A549 (cell line): ENCODE measurements at regions not wholly inside any gene's neighbourhood (a gene's known extent, or its start where the extent isn't known, plus 50 kb on each side); places are given as distances from the start of the nearest gene placed in this dataset.

Experiments
- ATAC-seq, 2 experiments: fragments of 200-7000 bp in 1 of 2; fragments of >200 bp in 1 of 2; cut with Nextera tagmentation in 1 of 2; cut with Tn5 transposase in 1 of 2; 3 replicates each; pipeline versions ENCODE4 v1.8.0 to v1.9.1; 2018 to 2020; ENCODE audit warnings: mild to moderate bottlenecking in 1 of 2, moderate library complexity in 1 of 2
- CTCF ChIA-PET: fragments of 300-600 bp; sonication (Branson Sonifier 250); formaldehyde crosslinking; extraction: SDS; loops from one replicate; lab custom pipeline; 2021; ENCODE audit warnings: antibody characterized with exemption, inconsistent platforms; lab: Yijun Ruan, JAX
- POLR2A ChIA-PET: fragments of 350-600 bp; formaldehyde crosslinking; extraction: SDS; loops from one replicate; lab custom pipeline; 2021; ENCODE audit warnings: antibody characterized with exemption, inconsistent platforms; lab: Yijun Ruan, JAX
- DNase-seq, 2 experiments: peaks; one replicate each; pipeline versions ENCODE4 v3.0.0 to v3.0.0-alpha.2; 2011 to 2016; ENCODE audit warnings: low read depth in 1 of 2, low spot score in 1 of 2
- FAIRE-seq: peaks from 2 replicates; lab custom pipeline; 2011; peaks lifted over from hg19 to GRCh38; lab: Jason Lieb, UNC
- H3K27ac ChIP-seq, 2 experiments: fragments of >200 bp; sonication (Bioruptor Twin); formaldehyde crosslinking; 3 replicates each; pipeline ENCODE4 v1.5.1; 2016 to 2017
- H3K4me1 ChIP-seq: fragments of >200 bp; sonication (Bioruptor Twin); formaldehyde crosslinking; 3 replicates; pipeline ENCODE4 v1.6.1; 2016
- H3K4me2 ChIP-seq: fragments of >200 bp; sonication (Bioruptor Twin); formaldehyde crosslinking; 3 replicates; pipeline ENCODE4 v1.6.1; 2016
- H3K4me3 ChIP-seq: fragments of >200 bp; sonication (Bioruptor Twin); formaldehyde crosslinking; 3 replicates; pipeline ENCODE4 v1.5.1; 2016
- H3K9me3 ChIP-seq: fragments of >200 bp; sonication (Bioruptor Twin); formaldehyde crosslinking; 3 replicates; pipeline ENCODE4 v1.6.1; 2016
- CHD4 ChIP-seq: fragments of 200-600 bp; sonication (generic); IDR thresholded peaks from 2 replicates; pipeline ENCODE4 v1.6.1; 2016; ENCODE audit warnings: antibody characterized with exemption, mild to moderate bottlenecking, borderline replicate concordance
- EP300 ChIP-seq, 2 experiments: fragments of >200 bp; sonication (Bioruptor Twin); formaldehyde crosslinking; IDR thresholded peaks; 2 replicates in 1 of 2; 3 replicates in 1 of 2; pipeline ENCODE4 v1.6.1; 2016 to 2017
- ESRRA ChIP-seq: fragments of 150-350 bp; IDR thresholded peaks from 2 replicates; pipeline ENCODE4 v1.6.1; 2014; ENCODE audit warnings: mild to moderate bottlenecking, low read length, borderline replicate concordance
- FOSL2 ChIP-seq, 2 experiments: fragments of 450-650 bp in 1 of 2; fragments of >200 bp in 1 of 2; sonication (Bioruptor Twin) in 1 of 2; formaldehyde crosslinking; IDR thresholded peaks; 2 replicates each; pipeline versions ENCODE4 v1.5.0 to v1.6.1; 2016 to 2020; ENCODE audit warnings: mild to moderate bottlenecking in 1 of 2, moderate library complexity in 1 of 2
- GATA3 ChIP-seq: IDR thresholded peaks from 2 replicates; pipeline ENCODE4 v1.6.1; 2012; ENCODE audit warnings: borderline replicate concordance
- HEYL ChIP-seq: fragments of 250-450 bp; sonication (Bioruptor Pico); IDR thresholded peaks from 2 replicates; pipeline ENCODE4 v1.8.0; 2021; ENCODE audit warnings: mild to moderate bottlenecking, moderate library complexity
- HOXA7 ChIP-seq: fragments of 250-450 bp; sonication (Bioruptor Pico); IDR thresholded peaks from 2 replicates; pipeline ENCODE4 v1.5.0; 2020; ENCODE audit warnings: mild to moderate bottlenecking, moderate library complexity
- KDM1A ChIP-seq: fragments of 200-600 bp; sonication (generic); IDR thresholded peaks from 2 replicates; pipeline ENCODE4 v1.6.1; 2016; ENCODE audit warnings: low read depth, mild to moderate bottlenecking
- KDM5A ChIP-seq: fragments of 200-600 bp; sonication (generic); IDR thresholded peaks from 2 replicates; pipeline ENCODE4 v1.6.1; 2016; ENCODE audit warnings: antibody characterized with exemption, mild to moderate bottlenecking
- MAFK ChIP-seq: fragments of 450-650 bp; IDR thresholded peaks from 2 replicates; pipeline ENCODE4 v1.6.1; 2014; ENCODE audit not compliant: partially characterized antibody
- MAZ ChIP-seq: fragments of 150-350 bp; IDR thresholded peaks from 2 replicates; pipeline ENCODE4 v1.6.1; 2014; ENCODE audit warnings: antibody characterized with exemption, low read depth, low read length, borderline replicate concordance
- NPAS2 ChIP-seq: fragments of 250-450 bp; sonication (Bioruptor Pico); IDR thresholded peaks from 2 replicates; pipeline ENCODE4 v1.8.0; 2022; ENCODE audit warnings: mild to moderate bottlenecking, moderate library complexity, borderline replicate concordance
- RARB ChIP-seq: fragments of 250-450 bp; sonication (Bioruptor Pico); IDR thresholded peaks from 2 replicates; pipeline ENCODE4 v1.8.0; 2021; ENCODE audit warnings: mild to moderate bottlenecking, moderate library complexity
- RCOR1 ChIP-seq: fragments of 150-350 bp; IDR thresholded peaks from 2 replicates; pipeline ENCODE4 v1.6.1; 2014; ENCODE audit warnings: antibody characterized with exemption, low read length, low read depth
- SMC3 ChIP-seq: fragments of >200 bp; sonication (Bioruptor Twin); formaldehyde crosslinking; IDR thresholded peaks from 3 replicates; pipeline ENCODE4 v1.6.1; 2018; ENCODE audit warnings: inconsistent platforms
- TFCP2L1 ChIP-seq: fragments of 250-450 bp; sonication (Bioruptor Pico); IDR thresholded peaks from 2 replicates; pipeline ENCODE4 v1.5.0; 2021; ENCODE audit warnings: mild to moderate bottlenecking
- ZFP36 ChIP-seq: fragments of 450-650 bp; IDR thresholded peaks from 2 replicates; pipeline ENCODE4 v1.6.1; 2014; ENCODE audit warnings: borderline replicate concordance; ENCODE audit not compliant: partially characterized antibody
- ZNF302 ChIP-seq: fragments of 250-450 bp; sonication (Bioruptor Pico); IDR thresholded peaks from 2 replicates; pipeline ENCODE4 v1.9.0; 2021; ENCODE audit warnings: inconsistent platforms, mild to moderate bottlenecking, moderate library complexity
- ZSCAN20 ChIP-seq: fragments of 250-450 bp; sonication (Bioruptor Pico); IDR thresholded peaks from 2 replicates; pipeline ENCODE4 v1.8.0; 2022; ENCODE audit warnings: mild to moderate bottlenecking, moderate library complexity
- WGBS: methylation state at CpG from one replicate; pipeline ENCODE4 v1.1.6; 2017; ENCODE audit errors: missing lambda C conversion rate; 5-methylcytosine and 5-hydroxymethylcytosine counted together
- TF ChIP-seq, protein P1 (sequence below): fragments of 250-450 bp; sonication (Bioruptor Pico); IDR thresholded peaks from 2 replicates; pipeline ENCODE4 v1.5.0; 2020; ENCODE audit warnings: low read depth, mild to moderate bottlenecking, moderate library complexity
- TF ChIP-seq, protein P2 (sequence below): fragments of >200 bp; sonication (Bioruptor Twin); formaldehyde crosslinking; IDR thresholded peaks from 3 replicates; pipeline ENCODE4 v1.5.1; 2016

DNA sequence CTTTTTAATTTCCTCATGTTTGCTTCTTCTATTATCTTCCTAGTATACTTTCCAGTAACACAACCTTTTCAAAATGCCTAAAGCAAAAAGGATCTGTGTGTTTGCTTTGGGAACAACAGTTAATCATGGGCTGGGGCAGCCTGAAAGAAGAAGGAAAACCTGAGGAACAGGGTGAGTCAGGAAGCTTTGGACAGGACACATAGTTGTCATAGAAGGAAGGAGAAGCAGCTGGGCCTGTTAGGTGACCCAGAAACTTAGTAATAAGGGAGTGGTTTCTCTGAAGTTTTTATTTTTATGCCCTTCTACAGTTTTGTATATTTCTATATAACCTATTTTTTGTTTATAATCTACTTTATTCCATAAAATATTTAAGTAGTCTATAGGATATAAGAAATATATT is 61.4 kb downstream of the CD24 start:
- ChIA-PET CTCF (no interaction called here), POLR2A (no interaction called here)
- Histone ChIP-seq H3K4me3 (no peak overlapping the region), H3K27ac (peak overlapping the region in 1 of 2 experiments; percentile 60; a peak in 4 of 6 replicates), H3K4me2 (no peak overlapping the region), H3K9me3 (peaks cover 3% of the 10 kb centered on the region; the same call in 2 of the 3 replicates), H3K4me1 (peaks cover 22% of the 10 kb centered on the region; the same call in 2 of the 3 replicates)
- DNase-seq (no peak), FAIRE-seq (no peak), ATAC-seq (no peak)
- TF ChIP-seq RARB (CRISPR knock-in tag) (no peak), GATA3 (no peak), NPAS2 (no peak), ZFP36 (no peak), RCOR1 (no peak), MAZ (no peak), HEYL (CRISPR knock-in tag) (no peak), SMC3 (no peak), MAFK (no peak), CHD4 (no peak), KDM5A (no peak)
- TF ChIP-seq, protein P1, sequence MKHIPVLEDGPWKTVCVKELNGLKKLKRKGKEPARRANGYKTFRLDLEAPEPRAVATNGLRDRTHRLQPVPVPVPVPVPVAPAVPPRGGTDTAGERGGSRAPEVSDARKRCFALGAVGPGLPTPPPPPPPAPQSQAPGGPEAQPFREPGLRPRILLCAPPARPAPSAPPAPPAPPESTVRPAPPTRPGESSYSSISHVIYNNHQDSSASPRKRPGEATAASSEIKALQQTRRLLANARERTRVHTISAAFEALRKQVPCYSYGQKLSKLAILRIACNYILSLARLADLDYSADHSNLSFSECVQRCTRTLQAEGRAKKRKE = no peak

DNA sequence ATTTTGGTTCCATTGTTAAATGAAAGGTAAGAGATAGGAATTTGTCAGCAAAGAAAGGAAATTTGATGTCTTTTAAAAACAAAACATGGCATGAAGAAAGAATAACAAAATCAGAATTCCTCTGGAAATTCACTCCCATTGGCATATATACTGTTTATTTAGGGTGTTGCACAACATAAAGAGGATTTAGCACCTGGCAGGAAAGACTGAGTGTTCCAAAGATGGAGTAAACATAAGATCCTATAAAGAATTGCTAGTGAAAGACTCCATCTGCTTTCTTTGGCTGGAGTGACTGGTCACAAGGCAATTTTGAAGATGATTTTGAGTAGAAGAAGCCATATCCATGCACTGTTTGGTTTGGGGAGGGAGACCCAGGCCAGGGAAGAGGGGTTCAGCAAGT is 62.4 kb downstream of the CD24 start:
- ATAC-seq (no peak), FAIRE-seq (no peak), DNase-seq (no peak)
- H3K9me3 ChIP-seq = peaks cover 3% of the 10 kb centered on the region; the same call in 2 of the 3 replicates
- H3K27ac ChIP-seq = peak overlapping the region in 1 of 2 experiments; percentile 60; a peak in 2 of 6 replicates
- ChIA-PET CTCF (no interaction called here), POLR2A (no interaction called here)
- no peak overlapping the region for H3K4me2 ChIP-seq
- H3K4me3 ChIP-seq = no peak overlapping the region
- no peak for TF ChIP-seq EP300 (IDR thresholded peaks at IDR 0.05)
- H3K4me1 ChIP-seq = peaks cover 22% of the 10 kb centered on the region; the same call in 2 of the 3 replicates

GRCh38 chr6:106910999-106911949 is 63.3 kb downstream of the CD24 start:
- CTCF ChIA-PET = no interaction called here
- DNase-seq (peak in 1 of 2 experiments; percentile 6), ATAC-seq (peak in 1 of 2 experiments; percentile 30; a peak in 1 of 6 replicates), FAIRE-seq (no peak)
- POLR2A ChIA-PET = no interaction called here
- WGBS = 60% methylated on average over 7 of the region's 7 CpGs
- Histone ChIP-seq H3K9me3 (peaks cover 3% of the 10 kb centered on the region; the same call in 2 of the 3 replicates), H3K4me1 (peaks cover 22% of the 10 kb centered on the region; the same call in 2 of the 3 replicates), H3K4me3 (no peak overlapping the region), H3K27ac (peak overlapping the region; percentile 21 to 35; a peak in 1 of 6 replicates), H3K4me2 (peak overlapping the region; percentile 10; the same call in 1 of the 3 replicates)
- no peak for TF ChIP-seq HOXA7

- no peak for ATAC-seq
- 50% methylated on average over 3 of the region's 3 CpGs for WGBS
- no peak for DNase-seq
- ChIA-PET CTCF (interaction anchor here (0.7 kb wide), 1 partner anchor 342 kb away, joined by 3 read pairs; no protein-coding TSS in a partner anchor), POLR2A (no interaction called here)
- Histone ChIP-seq H3K4me2 (no peak overlapping the region), H3K4me1 (peaks cover 18% of the 10 kb centered on the region; the same call in 2 of the 3 replicates), H3K4me3 (no peak overlapping the region), H3K9me3 (no peaks in the 10 kb centered on the region), H3K27ac (0 out of 6 replicates have a peak overlapping the region, but pooled peaks of 1 of the 2 experiments have one; percentile 21)
- no peak for TF ChIP-seq ESRRA
- TF ChIP-seq, protein P2, sequence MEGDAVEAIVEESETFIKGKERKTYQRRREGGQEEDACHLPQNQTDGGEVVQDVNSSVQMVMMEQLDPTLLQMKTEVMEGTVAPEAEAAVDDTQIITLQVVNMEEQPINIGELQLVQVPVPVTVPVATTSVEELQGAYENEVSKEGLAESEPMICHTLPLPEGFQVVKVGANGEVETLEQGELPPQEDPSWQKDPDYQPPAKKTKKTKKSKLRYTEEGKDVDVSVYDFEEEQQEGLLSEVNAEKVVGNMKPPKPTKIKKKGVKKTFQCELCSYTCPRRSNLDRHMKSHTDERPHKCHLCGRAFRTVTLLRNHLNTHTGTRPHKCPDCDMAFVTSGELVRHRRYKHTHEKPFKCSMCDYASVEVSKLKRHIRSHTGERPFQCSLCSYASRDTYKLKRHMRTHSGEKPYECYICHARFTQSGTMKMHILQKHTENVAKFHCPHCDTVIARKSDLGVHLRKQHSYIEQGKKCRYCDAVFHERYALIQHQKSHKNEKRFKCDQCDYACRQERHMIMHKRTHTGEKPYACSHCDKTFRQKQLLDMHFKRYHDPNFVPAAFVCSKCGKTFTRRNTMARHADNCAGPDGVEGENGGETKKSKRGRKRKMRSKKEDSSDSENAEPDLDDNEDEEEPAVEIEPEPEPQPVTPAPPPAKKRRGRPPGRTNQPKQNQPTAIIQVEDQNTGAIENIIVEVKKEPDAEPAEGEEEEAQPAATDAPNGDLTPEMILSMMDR = no peak
- no peak for TF ChIP-seq TFCP2L1 (CRISPR knock-in tag)
- TF ChIP-seq CHD4 = no peak
- TF ChIP-seq KDM1A = no peak
- no peak for TF ChIP-seq ZNF302
- no peak for TF ChIP-seq ZSCAN20
- no peak for TF ChIP-seq FOSL2 (IDR thresholded peaks at IDR 0.05)
- TF ChIP-seq FOSL2 (CRISPR knock-in tag; IDR thresholded peaks at IDR 0.05) = no peak
- no peak for FAIRE-seq
Measured at GRCh38 chr6:106908386-106908840, 66.1 kb downstream of the CD24 start.
